Chondrocyte (in vitro differentiated cells): ENCODE measurements at regions not wholly inside any gene's neighbourhood (a gene's known extent, or its start where the extent isn't known, plus 50 kb on each side); places are given as distances from the start of the nearest gene placed in this dataset.

Experiments
- DNase-seq: peaks from one replicate; pipeline ENCODE4 v3.0.0; 2021; ENCODE audit warnings: mixed read lengths, low spot score
- H3K27ac Mint-ChIP-seq: one replicate; pipeline ENCODE4 v1.8.0; 2021; ENCODE audit warnings: mild to moderate bottlenecking, moderate library complexity, mixed read lengths; ENCODE audit not compliant: unreplicated experiment
- H3K27me3 Mint-ChIP-seq: 2 replicates; pipeline ENCODE4 v1.8.0; 2021; ENCODE audit warnings: low read depth, mixed read lengths
- H3K36me3 Mint-ChIP-seq: 2 replicates; pipeline ENCODE4 v1.8.0; 2021; ENCODE audit warnings: low read depth, mixed read lengths
- H3K4me1 Mint-ChIP-seq: 2 replicates; pipeline ENCODE4 v1.8.0; 2021; ENCODE audit warnings: low read depth, mild to moderate bottlenecking, mixed read lengths
- H3K4me3 Mint-ChIP-seq: one replicate; pipeline ENCODE4 v1.8.0; 2021; ENCODE audit warnings: mild to moderate bottlenecking, moderate library complexity, mixed read lengths; ENCODE audit not compliant: unreplicated experiment
- H3K9me3 Mint-ChIP-seq: 2 replicates; pipeline ENCODE4 v1.8.0; 2021; ENCODE audit warnings: low read depth, mixed read lengths
- TF ChIP-seq, protein P1 (sequence below): fragments of 200-600 bp; sonication (generic); IDR thresholded peaks from 2 replicates; pipeline ENCODE4 v1.5.0; 2021; ENCODE audit warnings: antibody characterized with exemption, mild to moderate bottlenecking, moderate library complexity

GRCh38 chr3:6449099-6449498 is 411.8 kb upstream of the GRM7 start:
- Mint-ChIP-seq H3K27me3 (no peaks in the 10 kb centered on the region), H3K9me3 (no peaks in the 10 kb centered on the region), H3K4me3 (no peak overlapping the region), H3K36me3 (no peaks in the 10 kb centered on the region), H3K27ac (no peak overlapping the region), H3K4me1 (no peaks in the 10 kb centered on the region)
- no peak for DNase-seq
- TF ChIP-seq, protein P1, sequence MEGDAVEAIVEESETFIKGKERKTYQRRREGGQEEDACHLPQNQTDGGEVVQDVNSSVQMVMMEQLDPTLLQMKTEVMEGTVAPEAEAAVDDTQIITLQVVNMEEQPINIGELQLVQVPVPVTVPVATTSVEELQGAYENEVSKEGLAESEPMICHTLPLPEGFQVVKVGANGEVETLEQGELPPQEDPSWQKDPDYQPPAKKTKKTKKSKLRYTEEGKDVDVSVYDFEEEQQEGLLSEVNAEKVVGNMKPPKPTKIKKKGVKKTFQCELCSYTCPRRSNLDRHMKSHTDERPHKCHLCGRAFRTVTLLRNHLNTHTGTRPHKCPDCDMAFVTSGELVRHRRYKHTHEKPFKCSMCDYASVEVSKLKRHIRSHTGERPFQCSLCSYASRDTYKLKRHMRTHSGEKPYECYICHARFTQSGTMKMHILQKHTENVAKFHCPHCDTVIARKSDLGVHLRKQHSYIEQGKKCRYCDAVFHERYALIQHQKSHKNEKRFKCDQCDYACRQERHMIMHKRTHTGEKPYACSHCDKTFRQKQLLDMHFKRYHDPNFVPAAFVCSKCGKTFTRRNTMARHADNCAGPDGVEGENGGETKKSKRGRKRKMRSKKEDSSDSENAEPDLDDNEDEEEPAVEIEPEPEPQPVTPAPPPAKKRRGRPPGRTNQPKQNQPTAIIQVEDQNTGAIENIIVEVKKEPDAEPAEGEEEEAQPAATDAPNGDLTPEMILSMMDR, result no peak

DNA sequence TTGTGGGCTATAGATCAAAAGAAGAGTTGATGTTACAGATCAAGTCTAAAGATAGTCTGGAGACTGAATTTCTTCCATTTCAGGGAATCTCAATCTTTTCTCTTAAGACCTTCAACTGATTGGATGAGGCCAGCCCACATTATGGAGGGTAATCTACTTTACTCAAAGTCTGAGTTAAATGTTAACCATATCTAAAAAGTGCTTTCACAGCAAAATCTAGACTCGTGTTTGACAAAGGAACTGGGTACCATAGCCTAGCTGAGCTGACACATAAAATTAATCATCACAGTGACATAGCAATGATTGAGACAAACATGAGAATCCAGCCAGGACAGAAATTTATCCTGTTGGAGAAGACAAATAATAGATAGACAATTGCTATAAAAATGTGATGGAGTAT is 407.9 kb upstream of the GRM7 start:
- TF ChIP-seq, protein P1, result no peak

GRCh38 chr3:6455031-6455430 is 405.9 kb upstream of the GRM7 start:
- H3K9me3 Mint-ChIP-seq, result no peaks in the 10 kb centered on the region
- H3K27ac Mint-ChIP-seq, result no peak overlapping the region

More for the DNA sequence above, 407.9 kb upstream of the GRM7 start:
- H3K4me3 Mint-ChIP-seq, result no peak overlapping the region
- no peaks in the 10 kb centered on the region for H3K9me3 Mint-ChIP-seq
- H3K27ac Mint-ChIP-seq, result no peak overlapping the region
- DNase-seq, result no peak
- H3K4me1 Mint-ChIP-seq, result no peaks in the 10 kb centered on the region
- H3K36me3 Mint-ChIP-seq, result no peaks in the 10 kb centered on the region
- no peaks in the 10 kb centered on the region for H3K27me3 Mint-ChIP-seq

DNA sequence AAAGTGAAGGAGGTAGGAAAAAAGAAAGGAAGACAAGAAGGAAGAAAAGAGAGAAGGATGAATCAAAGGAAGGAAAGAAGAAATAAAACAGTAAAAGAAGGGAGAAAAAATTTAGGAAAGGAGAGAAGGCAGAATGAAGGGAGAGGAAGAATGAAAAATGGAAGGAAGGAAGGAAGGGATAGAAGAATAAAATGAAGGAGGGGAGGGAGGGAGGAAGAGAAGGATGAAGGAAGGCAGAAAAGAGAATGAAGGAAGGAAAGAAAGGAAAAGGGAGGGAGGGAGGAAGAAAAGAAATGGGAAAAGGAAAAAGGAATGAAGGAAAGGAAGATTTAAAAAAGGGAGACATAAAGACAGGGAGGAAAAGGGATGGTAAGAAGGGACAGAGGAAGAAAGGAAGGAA is 393.7 kb upstream of the GRM7 start:
- TF ChIP-seq, protein P1, result no peak
- Mint-ChIP-seq H3K4me3 (no peak overlapping the region), H3K27me3 (no peaks in the 10 kb centered on the region)

More at GRCh38 chr3:6455031-6455430, 405.9 kb upstream of the GRM7 start:
- TF ChIP-seq, protein P1, result no peak
- H3K36me3 Mint-ChIP-seq, result no peaks in the 10 kb centered on the region
- DNase-seq, result no peak
- no peaks in the 10 kb centered on the region for H3K27me3 Mint-ChIP-seq
- H3K4me1 Mint-ChIP-seq, result no peaks in the 10 kb centered on the region
- H3K4me3 Mint-ChIP-seq, result no peak overlapping the region

DNA sequence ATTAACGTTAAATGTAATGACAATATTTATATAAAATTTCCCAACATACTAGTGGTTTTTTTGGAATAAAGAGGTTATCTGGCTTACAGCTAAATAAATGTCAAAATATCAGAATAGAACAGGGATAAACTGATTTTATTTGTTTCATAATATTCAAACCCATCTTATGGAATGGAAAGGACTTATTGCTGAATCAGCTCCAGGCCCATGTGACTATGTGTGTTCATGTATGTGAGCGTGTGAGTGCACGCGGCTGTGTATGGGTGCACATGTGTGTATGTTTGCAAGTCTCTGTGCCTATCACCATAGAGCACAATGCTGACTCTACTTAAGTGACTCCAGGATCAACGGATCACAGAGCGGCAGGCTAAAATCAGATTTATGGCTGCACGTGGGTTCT is 392.3 kb upstream of the GRM7 start:
- TF ChIP-seq, protein P1, result no peak
- H3K9me3 Mint-ChIP-seq, result no peaks in the 10 kb centered on the region
- H3K4me1 Mint-ChIP-seq, result no peaks in the 10 kb centered on the region
- no peak overlapping the region for H3K27ac Mint-ChIP-seq
- no peak overlapping the region for H3K4me3 Mint-ChIP-seq
- no peak for DNase-seq
- H3K36me3 Mint-ChIP-seq, result no peaks in the 10 kb centered on the region
- no peaks in the 10 kb centered on the region for H3K27me3 Mint-ChIP-seq

More for the DNA sequence above, 393.7 kb upstream of the GRM7 start:
- DNase-seq, result no peak
- H3K4me1 Mint-ChIP-seq, result no peaks in the 10 kb centered on the region
- H3K36me3 Mint-ChIP-seq, result no peaks in the 10 kb centered on the region
- H3K9me3 Mint-ChIP-seq, result peaks cover 5% of the 10 kb centered on the region
- H3K27ac Mint-ChIP-seq, result no peak overlapping the region
